ENCODE measurements at regions not wholly inside any gene's neighbourhood (a gene's known extent, or its start where the extent isn't known, plus 50 kb on each side); places are given as distances from the start of the nearest gene placed in this dataset.

DNA sequence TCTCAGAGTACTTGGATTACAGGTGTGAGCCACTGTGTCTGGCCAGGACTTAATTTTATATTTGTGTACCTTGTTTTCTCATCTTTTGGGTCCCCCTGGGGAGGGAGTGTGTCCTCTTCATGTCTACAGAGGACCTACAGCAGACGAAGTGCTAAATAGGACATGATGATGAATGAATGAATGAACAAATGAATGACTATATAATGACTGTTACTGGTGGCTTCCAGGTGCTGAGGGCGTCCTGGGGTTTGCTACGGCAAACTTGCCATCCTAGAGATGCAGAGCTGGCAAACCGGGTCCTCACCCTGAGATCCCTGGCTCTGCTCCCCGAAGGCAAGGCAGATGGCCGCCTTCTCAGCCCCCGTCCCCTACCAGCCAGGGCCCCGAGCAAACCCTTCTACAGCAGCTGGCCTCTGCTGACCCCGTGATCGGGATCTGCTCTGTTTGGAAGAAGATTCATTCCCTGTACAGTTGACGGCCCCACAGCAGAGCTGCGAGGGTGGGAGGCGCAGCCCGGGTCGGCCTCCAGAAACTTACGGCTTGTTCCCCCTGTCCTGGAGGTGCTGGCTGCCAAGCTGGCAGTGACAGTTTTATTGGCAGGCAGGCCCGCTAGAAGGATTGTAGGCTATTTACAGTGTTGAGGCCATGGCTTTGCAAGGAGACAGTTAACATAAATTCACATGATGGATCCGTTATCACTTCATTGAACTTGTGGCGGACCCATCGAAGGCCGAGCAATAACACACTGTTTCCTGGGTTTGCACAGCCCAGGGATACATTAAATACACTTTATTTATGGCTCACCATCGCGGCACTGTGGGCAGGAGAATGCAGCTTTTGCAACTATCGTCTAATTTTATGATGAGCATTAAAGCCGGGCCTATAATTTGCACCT lies 197.7 kb upstream of the GSE1 start:
- no peak for DNase-seq

- DNase-seq = peak in 1 of 2 experiments; percentile 16
These were observed 196.7 kb upstream of the GSE1 start for GRCh38 chr16:85416228-85417109.

- no peak for DNase-seq
These were observed 195.8 kb upstream of the GSE1 start for GRCh38 chr16:85417156-85417860.

- DNase-seq = no peak
These were observed 194.1 kb upstream of the GSE1 start for GRCh38 chr16:85418978-85419491.

GRCh38 chr16:85419503-85420408 lies 193.4 kb upstream of the GSE1 start:
- DNase-seq = no peak

DNA sequence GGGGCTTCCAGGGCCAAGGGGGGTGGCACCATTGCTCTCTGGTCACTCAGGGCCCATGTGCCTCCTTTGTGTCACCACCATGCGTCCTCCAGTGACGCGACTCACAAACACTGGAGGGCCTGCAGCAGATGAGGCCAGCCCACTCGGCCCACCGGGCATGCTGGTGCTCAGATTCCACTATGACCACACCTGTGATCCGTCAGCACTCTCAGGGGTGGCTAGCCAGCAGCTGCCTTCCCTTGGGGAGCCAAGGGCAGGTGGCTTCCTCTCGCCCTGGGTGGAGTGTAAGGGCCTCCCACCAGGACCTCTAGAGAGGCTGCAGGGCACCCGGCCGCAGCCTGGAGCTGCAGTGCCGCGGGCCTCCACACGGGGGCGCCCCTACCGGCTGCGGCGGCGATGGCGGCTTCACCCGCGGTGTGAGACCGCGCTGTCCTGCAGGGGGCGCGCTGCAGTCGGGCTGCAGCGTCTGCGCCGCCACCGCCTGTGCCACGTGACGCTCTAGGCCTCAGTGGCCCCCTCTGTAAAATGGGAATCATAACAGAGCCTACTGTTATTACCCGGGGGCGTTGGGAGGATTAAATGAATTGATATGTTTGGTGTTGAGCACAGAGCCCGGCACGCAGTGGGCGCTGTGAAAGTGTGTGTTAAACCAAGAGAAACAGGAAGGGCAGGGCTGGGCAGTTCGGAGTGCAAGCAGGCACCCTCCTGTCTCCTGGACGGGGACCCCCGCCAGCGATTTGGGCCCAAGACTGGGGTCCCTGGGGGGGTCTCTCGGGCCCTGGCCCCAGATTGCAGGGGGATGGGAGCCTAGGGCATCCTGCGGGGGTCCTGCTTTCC lies 192.4 kb upstream of the GSE1 start:
- DNase-seq = peak; percentile 50 to 52

DNA sequence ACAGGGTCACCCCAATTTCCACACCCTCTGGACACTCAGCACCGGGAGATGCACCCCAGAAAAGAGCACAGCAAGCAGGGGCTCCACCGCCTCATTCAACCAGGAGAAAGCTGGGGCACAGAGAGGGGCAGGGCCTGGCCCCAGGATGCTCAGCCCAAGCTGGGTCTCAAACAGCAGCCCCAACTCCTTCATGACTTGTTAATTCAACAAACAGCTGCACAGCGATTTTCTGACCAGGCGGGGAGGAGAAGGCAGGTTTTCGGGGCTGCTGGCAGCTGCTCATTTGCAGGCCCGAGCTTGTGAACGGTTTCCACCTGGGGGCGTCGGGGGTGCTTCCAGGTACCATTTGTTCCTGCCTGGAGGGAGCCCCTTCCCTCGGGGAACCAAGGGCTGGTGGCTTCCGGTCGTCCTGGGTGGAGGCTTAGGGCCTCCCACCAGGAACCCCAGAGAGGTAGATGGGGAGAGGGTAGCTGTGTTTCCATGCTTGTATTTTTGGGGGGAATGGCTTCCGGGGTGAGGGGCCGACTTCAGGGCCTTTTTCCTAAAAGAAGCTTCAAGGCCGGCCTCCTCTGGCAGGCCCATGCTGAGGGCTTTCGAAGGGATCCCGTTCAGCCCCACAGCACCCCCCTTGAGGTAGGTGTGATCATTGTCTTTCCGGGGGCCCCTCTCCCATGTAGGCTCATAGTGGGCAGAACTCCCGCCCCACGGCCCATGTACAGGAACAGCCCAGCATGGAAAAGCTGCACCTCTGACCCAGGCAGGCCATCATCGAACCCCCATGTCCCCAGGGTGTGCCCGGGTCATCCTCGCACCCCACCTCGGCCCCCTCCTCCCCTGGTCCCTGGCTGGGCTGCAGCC lies 191.6 kb upstream of the GSE1 start:
- DNase-seq = no peak

GRCh38 chr16:85422196-85422631 lies 190.9 kb upstream of the GSE1 start:
- no peak for DNase-seq

GRCh38 chr16:85422632-85423550 lies 190.2 kb upstream of the GSE1 start:
- DNase-seq = no peak

DNA sequence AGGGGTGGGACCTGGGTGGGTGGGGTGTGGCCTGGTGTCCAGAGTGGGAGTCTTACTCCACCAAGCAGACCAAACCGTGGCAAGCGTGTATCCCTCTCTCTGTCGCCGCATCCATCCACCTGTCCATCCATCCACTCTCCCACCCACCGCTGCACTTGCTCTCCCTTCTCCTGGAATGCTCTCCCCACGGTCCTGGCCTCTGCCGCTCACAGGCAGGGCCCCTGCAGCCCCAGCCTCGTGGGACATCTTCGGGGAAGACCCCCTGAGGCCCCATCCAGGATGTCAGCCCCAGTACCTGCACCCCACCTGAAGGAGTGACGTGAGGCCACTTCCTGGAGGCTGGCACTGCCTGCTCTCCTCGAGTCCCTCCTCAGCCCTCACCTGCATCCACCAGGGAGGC lies 189.5 kb upstream of the GSE1 start:
- DNase-seq = no peak

GRCh38 chr16:85424260-85425073 lies 188.7 kb upstream of the GSE1 start:
- DNase-seq = no peak

DNA sequence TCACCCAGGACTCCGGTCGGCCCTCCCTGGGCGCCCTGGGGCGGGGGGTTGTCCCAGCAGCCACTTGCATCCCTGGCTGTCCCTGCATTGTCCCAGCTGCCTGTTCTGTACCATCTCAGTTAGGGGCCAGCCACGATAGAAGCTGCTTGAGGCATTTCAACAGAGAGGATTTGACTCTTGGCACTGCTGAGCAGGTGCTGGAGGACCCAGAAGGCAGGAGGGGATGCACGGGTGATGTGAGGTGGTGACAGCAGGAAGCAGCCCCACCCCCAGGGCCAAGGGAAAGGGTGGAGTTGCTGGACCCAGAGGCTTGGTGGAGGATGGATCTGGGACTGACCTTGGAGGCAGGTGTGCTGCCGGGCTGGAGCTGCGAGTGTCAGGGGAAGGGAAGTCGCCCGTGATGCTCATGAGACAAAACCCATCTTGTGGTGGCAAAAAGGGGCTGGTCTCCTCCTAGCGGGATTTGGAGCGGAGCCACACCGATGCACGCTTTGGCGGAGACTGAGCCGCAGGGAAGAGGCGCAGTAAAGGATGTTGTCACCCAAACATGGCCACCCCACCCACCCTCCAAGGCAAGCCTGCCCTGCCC lies 188.0 kb upstream of the GSE1 start:
- no peak for DNase-seq

DNA sequence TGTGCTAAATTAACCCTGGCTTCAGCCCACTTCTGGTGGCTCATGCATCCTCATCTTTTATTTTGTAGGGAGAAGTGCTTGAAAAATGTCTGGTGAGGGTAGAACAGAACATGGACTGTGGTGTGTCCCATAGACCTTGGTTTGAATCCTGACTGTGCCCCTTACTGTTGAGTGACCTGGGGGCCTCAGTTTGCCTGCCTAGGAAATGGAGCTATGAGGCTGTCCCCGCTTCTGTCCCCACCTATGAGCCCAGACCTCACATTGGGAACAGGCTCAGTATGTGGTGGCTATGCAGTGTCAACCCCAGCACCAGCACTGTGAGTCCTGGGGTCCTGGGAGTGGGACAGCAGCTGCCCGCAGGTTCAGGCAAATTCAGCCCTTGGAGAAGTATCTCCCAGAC lies 186.3 kb upstream of the GSE1 start:
- DNase-seq = no peak

DNA sequence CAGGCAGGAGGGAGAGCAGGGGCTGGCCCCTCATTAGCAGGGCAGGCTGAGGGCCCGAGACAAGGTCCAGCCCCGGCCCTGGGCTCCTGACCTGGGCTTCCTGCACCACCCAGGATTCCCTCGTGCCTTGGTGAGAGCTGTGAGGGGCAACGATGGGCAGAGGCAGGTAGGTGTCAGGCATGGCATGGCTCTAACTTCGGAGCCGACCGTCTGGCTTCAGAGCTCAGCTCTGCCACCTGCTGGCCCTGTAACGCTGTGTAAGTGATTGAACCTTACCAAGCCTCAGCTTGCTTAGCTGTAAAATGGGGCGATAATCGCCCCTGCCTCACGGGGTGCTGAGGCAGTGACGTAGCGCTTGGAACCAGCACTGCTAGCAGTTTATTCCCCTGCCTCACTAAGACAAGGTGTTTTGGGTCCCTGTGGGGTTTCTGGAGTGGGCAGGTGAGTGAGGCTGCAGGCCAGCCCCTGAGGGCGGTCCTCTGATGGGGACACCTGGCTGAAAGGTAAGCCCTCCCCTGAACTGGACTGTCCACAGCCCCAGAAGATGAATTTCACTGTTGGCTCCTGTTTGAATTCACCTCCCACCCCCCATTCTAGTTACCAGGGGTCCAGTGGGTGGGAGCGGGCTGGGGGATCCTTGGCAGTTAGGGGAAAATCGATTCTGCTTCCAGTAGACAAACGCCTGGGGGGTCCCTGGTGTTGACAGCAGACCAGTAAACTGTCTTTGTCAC lies 184.8 kb upstream of the GSE1 start:
- DNase-seq = no peak

- no peak for DNase-seq
These were observed 184.0 kb upstream of the GSE1 start for GRCh38 chr16:85428899-85429775.

All from NCI-H1930 (cell line).